A172 (cell line): ENCODE measurements at regions not wholly inside any gene's neighbourhood (a gene's known extent, or its start where the extent isn't known, plus 50 kb on each side); places are given as distances from the start of the nearest gene placed in this dataset.
"Not testable (repeated sequence)": the region's sequence is repeated elsewhere in the genome, so short reads cannot be mapped to it uniquely, and the experiment has no call there.

Experiments used
- DNase-seq: peaks from one replicate; pipeline ENCODE4 v3.0.0-alpha.2; 2015; ENCODE audit warnings: low spot score

- DNase-seq = not testable (repeated sequence)
Observed at GRCh38 chr12:14032191-14032590, 50.8 kb upstream of the GRIN2B start.

GRCh38 chr12:14043776-14044175, 62.4 kb upstream of the GRIN2B start:
- DNase-seq = no peak

- no peak for DNase-seq
Observed at GRCh38 chr12:14048941-14049545, 67.6 kb upstream of the GRIN2B start.

- no peak for DNase-seq
Observed at GRCh38 chr12:14057895-14058294, 76.5 kb upstream of the GRIN2B start.

DNA sequence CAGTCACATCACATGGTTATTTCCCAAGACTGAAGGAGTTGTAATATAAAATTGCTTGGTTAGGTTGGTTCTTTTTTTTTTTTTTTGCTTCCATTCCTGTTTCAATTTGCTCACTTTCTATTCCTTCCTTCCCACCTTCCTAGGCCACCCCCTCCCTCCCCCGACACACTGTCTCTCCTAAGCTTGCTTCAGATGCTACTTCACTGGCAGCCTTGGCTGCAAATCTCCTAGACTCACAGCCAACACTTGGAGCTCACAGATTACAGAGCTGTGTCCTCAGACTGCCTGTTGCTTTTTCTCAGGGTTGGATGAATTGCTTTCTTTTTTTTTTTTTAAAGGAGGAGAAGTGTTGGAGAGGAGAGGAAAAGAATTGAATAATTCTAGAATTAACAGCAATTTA, 77.3 kb upstream of the GRIN2B start:
- DNase-seq = no peak

DNA sequence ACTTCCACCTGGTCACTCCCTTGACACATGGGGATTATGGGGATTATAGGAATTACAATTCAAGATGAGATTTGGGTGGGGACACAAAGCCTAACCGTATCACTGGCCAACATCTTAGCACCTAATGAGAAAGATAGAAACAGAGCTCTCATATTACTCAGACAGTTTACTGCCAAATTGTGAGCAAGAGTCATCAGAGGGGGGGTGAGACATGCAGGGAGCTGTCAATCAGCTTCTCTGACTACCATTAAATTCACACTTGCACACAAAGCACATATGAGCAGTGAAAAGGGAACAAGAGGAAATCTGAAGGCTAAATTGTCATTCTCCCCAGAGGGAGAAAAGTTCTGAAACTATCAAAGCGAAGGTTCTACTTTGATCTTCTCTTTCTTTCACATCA, 78.1 kb upstream of the GRIN2B start:
- DNase-seq = no peak

DNA sequence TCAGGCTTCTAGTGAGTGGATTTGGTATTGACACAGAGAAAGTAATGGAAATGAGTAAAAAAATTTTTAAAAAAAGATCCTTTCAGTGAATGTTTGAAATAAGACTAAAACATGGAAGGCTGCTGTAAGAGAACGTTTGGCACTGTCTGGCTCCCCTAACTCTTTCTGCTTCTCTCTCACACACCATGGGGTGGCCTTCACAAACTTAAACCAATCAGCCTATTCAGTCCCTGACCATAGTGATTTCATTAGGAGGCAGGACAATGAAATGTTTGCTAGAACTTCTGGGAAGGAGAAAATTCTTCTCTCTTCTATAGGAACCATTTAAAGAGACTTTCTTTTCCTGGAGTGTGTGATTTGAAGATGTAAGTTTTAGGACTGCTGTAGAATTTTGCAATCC, 84.2 kb upstream of the GRIN2B start:
- DNase-seq = no peak

- DNase-seq = no peak
Observed at GRCh38 chr12:14066021-14066420, 84.6 kb upstream of the GRIN2B start.

GRCh38 chr12:14068961-14069360, 87.6 kb upstream of the GRIN2B start:
- DNase-seq = no peak

DNA sequence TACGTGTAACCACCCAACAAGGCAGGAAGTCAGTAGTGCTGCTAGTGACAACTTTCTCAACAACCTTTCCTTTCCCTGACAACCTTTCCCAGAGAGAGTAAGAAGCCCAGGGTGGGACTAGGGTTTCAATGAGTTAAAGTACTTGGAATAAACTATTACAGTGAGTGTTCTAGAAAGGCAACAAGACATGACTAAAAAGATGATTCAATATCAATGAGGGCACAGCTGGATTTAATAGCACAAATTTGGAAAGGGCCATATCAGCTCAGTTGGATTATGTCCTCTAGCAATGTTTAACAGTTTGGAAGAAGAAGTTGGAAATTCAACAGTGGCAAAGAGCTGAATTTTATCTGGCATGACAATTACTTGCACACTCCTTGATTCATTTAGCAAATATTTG, 90.4 kb upstream of the GRIN2B start:
- no peak for DNase-seq

DNA sequence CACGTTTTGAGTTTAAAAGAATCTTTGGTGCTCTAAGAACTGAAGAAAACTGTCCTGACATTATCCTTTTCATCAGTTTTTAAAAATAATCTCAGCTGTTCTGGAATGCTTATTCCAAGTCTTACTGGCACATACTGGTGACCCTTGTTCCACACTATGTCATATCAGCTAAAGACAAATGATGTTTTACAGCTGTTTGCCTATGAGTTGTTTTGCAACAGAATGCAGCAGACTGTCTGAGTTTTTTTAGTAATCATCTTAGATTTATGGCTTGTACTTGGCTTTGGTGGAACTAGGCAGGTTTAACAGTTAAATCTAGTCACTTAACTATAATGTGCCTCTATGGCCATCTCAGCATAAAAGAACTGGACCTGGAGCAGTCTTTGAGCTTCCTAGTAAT, 91.6 kb upstream of the GRIN2B start:
- DNase-seq = no peak

- DNase-seq = no peak
Observed at GRCh38 chr12:14075797-14076393, 94.5 kb upstream of the GRIN2B start.

- DNase-seq = no peak
Observed at GRCh38 chr12:14076538-14076937, 95.1 kb upstream of the GRIN2B start.

- no peak for DNase-seq
Observed at GRCh38 chr12:14086838-14087237, 105.4 kb upstream of the GRIN2B start.

DNA sequence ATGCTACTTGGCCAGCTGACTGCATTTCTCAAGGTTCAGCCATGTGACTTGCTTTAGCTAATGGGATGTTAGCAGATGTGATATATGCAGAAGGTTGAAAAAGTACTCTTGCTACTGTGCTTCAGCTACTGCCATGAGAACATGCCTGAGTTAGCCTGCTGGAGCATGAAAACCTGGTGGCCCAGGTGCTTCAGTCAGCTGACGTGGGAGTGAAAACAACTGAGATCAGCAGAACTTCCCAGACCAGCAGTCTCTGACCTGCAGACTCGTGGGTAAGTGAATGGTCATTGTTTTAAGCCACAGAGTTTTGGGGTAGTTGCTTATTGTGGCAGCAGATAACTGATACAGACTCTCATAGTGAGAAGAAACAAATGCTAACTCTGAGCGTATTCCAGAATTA, 118.6 kb upstream of the GRIN2B start:
- no peak for DNase-seq

DNA sequence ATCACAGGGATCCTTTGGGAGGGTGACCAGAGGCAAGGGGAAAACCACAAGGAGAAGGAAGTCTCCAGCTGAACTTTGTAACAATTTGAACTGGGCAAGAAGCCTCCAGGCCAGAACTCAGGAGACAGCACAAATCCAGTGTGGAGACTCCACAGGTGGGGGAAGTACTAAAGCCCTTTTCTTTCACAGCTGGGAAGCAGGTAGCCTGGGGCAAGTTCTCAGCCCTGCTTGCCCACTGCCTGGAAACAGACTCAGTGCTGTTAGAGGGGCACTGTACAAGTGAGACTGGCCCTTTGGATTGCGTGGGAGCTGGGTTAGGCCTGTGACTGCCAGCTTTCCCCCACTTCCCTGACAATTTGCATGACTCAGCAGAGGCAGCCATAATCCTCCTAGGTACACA, 120.2 kb upstream of the GRIN2B start:
- DNase-seq = not testable (repeated sequence)

GRCh38 chr12:14111230-14111865, 129.9 kb upstream of the GRIN2B start:
- no peak for DNase-seq

DNA sequence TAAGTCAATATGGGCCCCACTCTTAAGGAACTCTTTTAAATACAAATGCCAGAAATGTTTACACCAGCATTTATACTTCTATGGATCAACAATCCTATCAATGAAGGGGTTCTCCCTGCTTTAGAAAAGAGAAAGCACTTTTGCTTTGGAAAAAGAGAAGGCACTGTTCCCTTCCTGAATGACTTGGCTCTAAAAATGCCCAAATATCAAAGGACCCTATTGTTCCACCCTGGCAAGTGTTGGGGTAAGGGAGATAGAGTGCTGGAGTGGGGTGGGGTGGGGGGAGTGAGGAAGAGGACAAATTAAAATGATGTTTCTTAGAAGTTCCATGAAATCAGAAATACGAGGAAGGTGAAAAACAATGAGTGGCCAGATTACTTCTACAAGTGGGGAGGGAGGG, 131.6 kb upstream of the GRIN2B start:
- DNase-seq = no peak

DNA sequence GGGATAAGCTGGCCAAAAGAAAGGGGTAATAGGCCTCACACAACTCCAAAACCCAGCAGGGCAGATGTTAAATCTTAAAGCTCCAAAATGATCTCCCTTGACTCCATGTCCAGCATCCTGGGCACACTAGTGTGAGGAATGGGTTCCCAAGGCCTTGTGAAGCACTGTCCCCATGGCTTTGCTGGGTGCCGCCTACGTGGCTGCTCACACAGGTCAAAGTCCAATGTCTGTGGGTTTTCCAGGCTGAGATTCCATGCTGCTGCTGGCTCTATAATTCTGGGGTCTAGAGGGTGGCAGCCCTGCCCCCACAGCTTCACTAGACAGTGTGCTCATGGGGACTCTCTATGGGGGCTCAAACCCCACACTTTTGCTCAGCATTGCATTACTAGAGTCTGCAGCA, 145.3 kb upstream of the GRIN2B start:
- no peak for DNase-seq

- DNase-seq = no peak
Observed at GRCh38 chr12:14129611-14130195, 148.3 kb upstream of the GRIN2B start.

DNA sequence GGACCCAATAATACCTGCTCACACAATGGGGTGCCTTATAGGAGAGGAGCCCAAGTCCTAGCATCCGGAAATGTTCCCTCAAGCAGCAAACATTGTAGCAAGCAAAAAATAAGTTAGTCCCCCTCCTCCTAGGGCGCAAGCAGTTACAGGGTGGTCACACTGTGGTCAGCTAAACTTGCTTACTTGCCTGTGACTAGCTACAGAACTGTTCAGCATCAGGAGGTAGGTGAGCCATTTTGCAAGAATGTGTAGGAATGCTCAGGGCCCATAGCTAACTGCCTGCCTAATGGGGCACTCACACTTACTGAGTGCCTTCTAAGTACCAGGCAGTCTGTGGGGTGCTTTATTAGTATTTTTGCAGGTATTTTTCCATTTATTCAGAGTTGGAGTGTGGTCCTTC, 154.6 kb upstream of the GRIN2B start:
- no peak for DNase-seq

- DNase-seq = no peak
Observed at GRCh38 chr12:14138495-14138894, 157.1 kb upstream of the GRIN2B start.
